Colonic mucosa (tissue), 4 donors: ENCODE measurements at regions not wholly inside any gene's neighbourhood (a gene's known extent, or its start where the extent isn't known, plus 50 kb on each side); places are given as distances from the start of the nearest gene placed in this dataset.
"Not testable (repeated sequence)": the region's sequence is repeated elsewhere in the genome, so short reads cannot be mapped to it uniquely, and the experiment has no call there.

Experiments used
- DNase-seq: peaks from one replicate; pipeline ENCODE4 v3.0.0-alpha.2; 2020
- H3K27ac ChIP-seq: fragments of 200-600 bp; one replicate; pipeline ENCODE4 v1.8.0; 2021
- H3K27me3 ChIP-seq: fragments of 200-600 bp; one replicate; pipeline ENCODE4 v1.8.0; 2021
- H3K36me3 ChIP-seq: fragments of 200-600 bp; one replicate; pipeline ENCODE4 v1.8.0; 2021
- H3K4me1 ChIP-seq: fragments of 200-600 bp; one replicate; pipeline ENCODE4 v1.8.0; 2021; ENCODE audit warnings: mild to moderate bottlenecking
- H3K4me3 ChIP-seq: fragments of 200-600 bp; one replicate; pipeline ENCODE4 v1.8.0; 2021
- H3K9ac ChIP-seq, 2 donors: one replicate each; pipeline ENCODE4 v1.7.0; 2013; ENCODE audit warnings: control low read depth in 2 of 2, low read depth in 2 of 2, low read length in 2 of 2
- H3K9me3 ChIP-seq: fragments of 200-600 bp; one replicate; pipeline ENCODE4 v1.8.0; 2021
- CTCF ChIP-seq: fragments of 200-600 bp; IDR thresholded peaks from one replicate; pipeline ENCODE4 v1.8.0; 2022; ENCODE audit warnings: antibody characterized with exemption, mild to moderate bottlenecking
- intact Hi-C: fragments of 100-400 bp; cut with DNase I; formaldehyde crosslinking; loops from one replicate; pipeline ENCODE4 v1.14.1; 2022
- donor health status: healthy.
- donor health status: DM: no; HTN: no; CAD: no.
- donor health status: DM: no; HTN: no; CAD: no.

- Histone ChIP-seq H3K4me3 (no peak overlapping the region), H3K36me3 (no peaks in the 10 kb centered on the region), H3K9ac (no peak overlapping the region), H3K27me3 (no peaks in the 10 kb centered on the region), H3K27ac (no peak overlapping the region), H3K9me3 (no peaks in the 10 kb centered on the region), H3K4me1 (no peaks in the 10 kb centered on the region)
- no peak for TF ChIP-seq CTCF
- DNase-seq, result no peak
- intact Hi-C loops, result no loop called here
These were observed 306.6 kb upstream of the CYRIA start for GRCh38 chr2:16972276-16972675.

DNA sequence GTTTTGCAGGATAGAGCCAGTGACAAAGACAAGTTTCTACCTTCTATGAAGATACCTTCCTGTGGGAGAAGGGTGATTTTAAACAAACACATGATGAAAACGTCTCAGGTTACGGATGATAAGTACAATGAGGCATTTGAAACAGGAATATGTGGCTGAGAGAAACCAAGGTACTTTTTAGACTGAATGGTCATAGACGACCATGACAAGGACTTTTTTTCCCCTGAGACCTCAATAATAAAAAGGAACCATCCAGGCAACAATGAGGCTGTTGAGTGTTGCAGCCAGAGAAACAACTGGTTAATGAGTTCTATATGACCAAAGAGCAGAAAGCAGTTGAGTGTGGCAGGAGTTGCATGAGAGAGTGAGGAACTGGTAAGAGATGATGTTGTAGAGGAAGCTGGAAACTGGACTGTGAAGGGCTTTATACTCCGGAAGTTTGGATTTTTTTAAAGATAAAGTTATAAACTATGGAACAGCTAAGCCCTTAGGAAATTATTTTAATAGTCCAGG is 306.1 kb upstream of the CYRIA start:
- H3K36me3 ChIP-seq, result no peaks in the 10 kb centered on the region

DNA sequence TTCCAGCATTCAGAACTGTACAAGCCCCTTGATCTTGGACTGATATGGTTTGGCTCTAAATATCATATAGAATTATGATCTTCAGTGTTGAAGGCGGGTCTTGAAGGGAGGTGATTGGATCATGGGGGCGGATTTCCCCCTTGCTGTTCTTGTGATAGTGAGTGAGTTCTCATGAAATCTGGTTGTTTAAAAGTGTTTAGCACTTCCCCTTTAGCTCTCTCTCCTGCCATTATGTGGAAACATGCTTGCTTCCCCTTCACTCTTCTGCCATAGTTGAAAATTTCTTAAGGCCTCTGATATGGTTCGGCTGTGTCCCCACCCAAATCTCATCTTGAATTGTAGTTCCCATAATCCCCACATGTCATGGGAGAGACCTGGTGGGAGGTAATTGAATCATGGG is 305.3 kb upstream of the CYRIA start:
- H3K36me3 ChIP-seq, H3K27ac ChIP-seq, H3K9me3 ChIP-seq, H3K4me3 ChIP-seq, H3K9ac ChIP-seq, DNase-seq, intact Hi-C loops, H3K27me3 ChIP-seq, H3K4me1 ChIP-seq: not testable (repeated sequence)

More for the DNA sequence above, 306.1 kb upstream of the CYRIA start:
- intact Hi-C loops, result no loop called here
- no peak overlapping the region for H3K4me3 ChIP-seq
- no peaks in the 10 kb centered on the region for H3K4me1 ChIP-seq
- no peaks in the 10 kb centered on the region for H3K27me3 ChIP-seq
- DNase-seq, result no peak
- no peak overlapping the region for H3K27ac ChIP-seq
- H3K9me3 ChIP-seq, result no peaks in the 10 kb centered on the region
- no peak overlapping the region for H3K9ac ChIP-seq
- TF ChIP-seq CTCF, result no peak

- no peak overlapping the region for H3K4me3 ChIP-seq
- TF ChIP-seq CTCF, result no peak
- intact Hi-C loops, result no loop called here
- no peak for DNase-seq
- no peak overlapping the region for H3K27ac ChIP-seq
- no peaks in the 10 kb centered on the region for H3K9me3 ChIP-seq
- no peak overlapping the region for H3K9ac ChIP-seq
- H3K27me3 ChIP-seq, result no peaks in the 10 kb centered on the region
- H3K36me3 ChIP-seq, result no peaks in the 10 kb centered on the region
- no peaks in the 10 kb centered on the region for H3K4me1 ChIP-seq
These were observed 296.9 kb upstream of the CYRIA start for GRCh38 chr2:16962505-16962904.

- TF ChIP-seq CTCF, result no peak
These were observed 294.9 kb upstream of the CYRIA start for GRCh38 chr2:16960579-16960978.

GRCh38 chr2:16958266-16958665 is 292.6 kb upstream of the CYRIA start:
- Histone ChIP-seq H3K27me3 (no peaks in the 10 kb centered on the region), H3K9me3 (no peaks in the 10 kb centered on the region), H3K4me3 (no peak overlapping the region), H3K36me3 (no peaks in the 10 kb centered on the region), H3K27ac (no peak overlapping the region), H3K9ac (no peak overlapping the region), H3K4me1 (no peaks in the 10 kb centered on the region)
- TF ChIP-seq CTCF, result no peak
- DNase-seq, result no peak
- intact Hi-C loops, result no loop called here

More at GRCh38 chr2:16960579-16960978, 294.9 kb upstream of the CYRIA start:
- H3K9me3 ChIP-seq, result no peaks in the 10 kb centered on the region
- no peak overlapping the region for H3K27ac ChIP-seq
- H3K36me3 ChIP-seq, result no peaks in the 10 kb centered on the region
- intact Hi-C loops, result no loop called here
- H3K4me3 ChIP-seq, result no peak overlapping the region
- H3K27me3 ChIP-seq, result no peaks in the 10 kb centered on the region
- DNase-seq, result no peak
- no peaks in the 10 kb centered on the region for H3K4me1 ChIP-seq
- no peak overlapping the region for H3K9ac ChIP-seq
